ENCODE measurements at regions not wholly inside any gene's neighbourhood (a gene's known extent, or its start where the extent isn't known, plus 50 kb on each side); places are given as distances from the start of the nearest gene placed in this dataset.

- DNase-seq (ENCODE audit: low spot score in 2 of 2) (no peak), FAIRE-seq (no peak)
Measured at GRCh38 chr1:238258510-238258909, 367.8 kb upstream of the ZP4 start.

- no peak for FAIRE-seq
- no peak for DNase-seq (ENCODE audit: low spot score in 2 of 2)
Measured at GRCh38 chr1:238257018-238257621, 366.4 kb upstream of the ZP4 start.

GRCh38 chr1:238254935-238255334 is 364.2 kb upstream of the ZP4 start:
- FAIRE-seq (no peak), DNase-seq (ENCODE audit: low spot score in 2 of 2) (no peak)

- DNase-seq (ENCODE audit: low spot score in 2 of 2) (peak; percentile 5 to 20), FAIRE-seq (no peak)
Measured at GRCh38 chr1:238252033-238252802, 361.5 kb upstream of the ZP4 start.

GRCh38 chr1:238248356-238248755 is 357.6 kb upstream of the ZP4 start:
- no peak for FAIRE-seq
- no peak for DNase-seq (ENCODE audit: low spot score in 2 of 2)

- no peak for FAIRE-seq
- no peak for DNase-seq (ENCODE audit: low spot score in 2 of 2)
Measured at GRCh38 chr1:238242181-238242580, 351.5 kb upstream of the ZP4 start.

- DNase-seq (ENCODE audit: low spot score in 2 of 2) (no peak), FAIRE-seq (no peak)
Measured at GRCh38 chr1:238241607-238242006, 350.9 kb upstream of the ZP4 start.

GRCh38 chr1:238239343-238239742 is 348.6 kb upstream of the ZP4 start:
- no peak for FAIRE-seq

GRCh38 chr1:238233966-238234365 is 343.2 kb upstream of the ZP4 start:
- DNase-seq (ENCODE audit: low spot score in 2 of 2) (no peak), FAIRE-seq (no peak)

More at GRCh38 chr1:238239343-238239742, 348.6 kb upstream of the ZP4 start:
- no peak for DNase-seq (ENCODE audit: low spot score in 2 of 2)

GRCh38 chr1:238232084-238232710 is 341.5 kb upstream of the ZP4 start:
- DNase-seq (ENCODE audit: low spot score in 2 of 2) (no peak), FAIRE-seq (no peak)

- no peak for DNase-seq (ENCODE audit: low spot score in 2 of 2)
Measured at GRCh38 chr1:238226810-238227209, 336.1 kb upstream of the ZP4 start.

GRCh38 chr1:238223076-238223640 is 332.4 kb upstream of the ZP4 start:
- DNase-seq (ENCODE audit: low spot score in 2 of 2): no peak
- no peak for FAIRE-seq

More at GRCh38 chr1:238226810-238227209, 336.1 kb upstream of the ZP4 start:
- no peak for FAIRE-seq

GRCh38 chr1:238221738-238222137 is 331.0 kb upstream of the ZP4 start:
- FAIRE-seq (no peak), DNase-seq (ENCODE audit: low spot score in 2 of 2) (no peak)

GRCh38 chr1:238214449-238214848 is 323.7 kb upstream of the ZP4 start:
- no peak for FAIRE-seq

GRCh38 chr1:238205045-238205662 is 314.4 kb upstream of the ZP4 start:
- no peak for FAIRE-seq
- DNase-seq (ENCODE audit: low spot score in 2 of 2): no peak

More at GRCh38 chr1:238214449-238214848, 323.7 kb upstream of the ZP4 start:
- DNase-seq (ENCODE audit: low spot score in 2 of 2): no peak

GRCh38 chr1:238201992-238202391 is 311.3 kb upstream of the ZP4 start:
- DNase-seq (ENCODE audit: low spot score in 2 of 2) (no peak), FAIRE-seq (no peak)

- no peak for DNase-seq (ENCODE audit: low spot score in 2 of 2)
- FAIRE-seq: no peak
Measured at GRCh38 chr1:238199325-238199724, 308.6 kb upstream of the ZP4 start.

GRCh38 chr1:238196516-238196915 is 305.8 kb upstream of the ZP4 start:
- no peak for FAIRE-seq

GRCh38 chr1:238191170-238191569 is 300.4 kb upstream of the ZP4 start:
- FAIRE-seq (no peak), DNase-seq (ENCODE audit: low spot score in 2 of 2) (no peak)

More at GRCh38 chr1:238196516-238196915, 305.8 kb upstream of the ZP4 start:
- DNase-seq (ENCODE audit: low spot score in 2 of 2): no peak

GRCh38 chr1:238187575-238187949 is 296.8 kb upstream of the ZP4 start:
- no peak for DNase-seq (ENCODE audit: low spot score in 2 of 2)
- no peak for FAIRE-seq

All from frontal cortex (tissue), 3 donors.